Muscle of arm (tissue), 1 donor: ENCODE measurements at regions not wholly inside any gene's neighbourhood (a gene's known extent, or its start where the extent isn't known, plus 50 kb on each side); places are given as distances from the start of the nearest gene placed in this dataset.
"Not testable (repeated sequence)": the region's sequence is repeated elsewhere in the genome, so short reads cannot be mapped to it uniquely, and the experiment has no call there.

Experiments used
- DNase-seq: peaks from one replicate; pipeline ENCODE4 v3.0.0-alpha.2; 2013

- DNase-seq = no peak
Observed at GRCh38 chr6:14995966-14996602, 249.8 kb upstream of the JARID2 start.

GRCh38 chr6:14996892-14997291 lies 249.0 kb upstream of the JARID2 start:
- DNase-seq = no peak

DNA sequence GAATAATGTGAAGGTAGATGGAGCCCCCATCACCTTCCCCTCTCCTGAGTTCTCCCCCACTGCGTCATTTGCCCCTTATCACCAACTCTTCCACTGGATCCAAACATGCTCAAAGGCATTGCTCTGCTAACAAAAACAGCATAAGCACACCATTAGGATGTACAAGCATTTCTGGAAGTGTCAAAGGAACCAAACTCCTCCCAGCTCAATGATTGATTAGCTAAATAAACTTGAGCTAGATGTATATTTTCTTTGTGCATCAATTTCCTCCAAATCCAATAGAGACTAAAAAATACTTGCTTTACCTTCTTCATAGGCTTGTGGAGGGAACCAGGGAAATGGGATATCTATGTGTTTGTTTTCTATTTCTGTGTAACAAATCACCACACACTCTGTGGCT lies 248.4 kb upstream of the JARID2 start:
- no peak for DNase-seq

GRCh38 chr6:14999106-14999505 lies 246.8 kb upstream of the JARID2 start:
- DNase-seq = no peak

- no peak for DNase-seq
Observed at GRCh38 chr6:15001326-15001910, 244.5 kb upstream of the JARID2 start.

- DNase-seq = no peak
Observed at GRCh38 chr6:15008269-15008668, 237.6 kb upstream of the JARID2 start.

- no peak for DNase-seq
Observed at GRCh38 chr6:15014958-15015357, 230.9 kb upstream of the JARID2 start.

GRCh38 chr6:15016813-15017212 lies 229.1 kb upstream of the JARID2 start:
- no peak for DNase-seq

DNA sequence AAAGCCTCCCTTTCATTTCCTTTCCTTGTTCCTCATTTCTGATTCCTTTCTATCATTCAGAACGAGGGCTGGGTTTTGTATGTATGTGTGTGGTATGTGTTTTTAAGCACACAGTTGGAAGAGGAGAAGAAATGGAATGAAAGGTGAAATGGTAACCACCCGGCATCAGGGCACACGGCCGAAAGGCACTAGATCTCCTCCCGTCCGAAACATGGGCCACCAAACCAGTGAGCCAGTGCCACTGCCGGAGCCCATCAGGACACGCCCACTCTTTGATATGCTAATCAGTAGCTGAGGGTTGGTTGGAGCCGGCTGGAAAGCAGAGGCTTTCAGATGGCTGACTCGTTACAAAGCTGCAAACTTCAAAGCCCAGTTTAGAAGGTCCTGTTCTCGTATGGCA lies 228.6 kb upstream of the JARID2 start:
- no peak for DNase-seq

- no peak for DNase-seq
Observed at GRCh38 chr6:15017803-15018202, 228.1 kb upstream of the JARID2 start.

DNA sequence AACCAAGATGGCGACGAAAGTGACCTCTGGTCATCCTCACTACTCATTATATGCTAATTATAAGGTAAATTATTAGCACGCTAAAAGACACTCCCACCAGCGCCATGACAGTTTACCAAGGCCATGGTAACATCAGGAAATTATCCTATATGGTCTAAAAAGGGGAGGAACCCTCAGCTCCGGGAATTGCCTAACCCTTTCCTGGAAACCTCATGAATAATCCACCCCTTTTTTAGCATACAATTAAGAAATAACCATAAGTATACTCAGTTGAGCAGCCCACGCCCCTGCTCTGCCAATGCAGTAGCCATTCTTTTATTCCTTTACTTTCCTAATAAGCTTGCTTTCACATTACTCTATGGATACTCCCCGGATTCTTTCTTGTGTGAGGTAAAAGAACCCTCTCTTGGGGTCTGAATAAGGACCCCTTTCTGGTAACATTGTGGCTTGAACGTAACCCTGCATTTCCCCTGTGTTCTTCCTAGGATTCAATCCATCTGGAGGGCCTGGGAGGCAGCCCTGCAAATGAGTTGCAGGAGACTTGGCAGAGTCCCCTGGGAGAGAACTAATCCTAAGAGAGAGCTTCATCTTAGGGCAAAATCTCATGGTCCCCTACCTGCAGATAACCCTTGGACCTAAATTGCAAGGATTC lies 225.6 kb upstream of the JARID2 start:
- DNase-seq = no peak

- no peak for DNase-seq
Observed at GRCh38 chr6:15021074-15021473, 224.8 kb upstream of the JARID2 start.

- DNase-seq = not testable (repeated sequence)
Observed at GRCh38 chr6:15023018-15023417, 222.9 kb upstream of the JARID2 start.

- DNase-seq = no peak
Observed at GRCh38 chr6:15023448-15023847, 222.4 kb upstream of the JARID2 start.

GRCh38 chr6:15025446-15025845 lies 220.4 kb upstream of the JARID2 start:
- DNase-seq = peak; percentile 53

DNA sequence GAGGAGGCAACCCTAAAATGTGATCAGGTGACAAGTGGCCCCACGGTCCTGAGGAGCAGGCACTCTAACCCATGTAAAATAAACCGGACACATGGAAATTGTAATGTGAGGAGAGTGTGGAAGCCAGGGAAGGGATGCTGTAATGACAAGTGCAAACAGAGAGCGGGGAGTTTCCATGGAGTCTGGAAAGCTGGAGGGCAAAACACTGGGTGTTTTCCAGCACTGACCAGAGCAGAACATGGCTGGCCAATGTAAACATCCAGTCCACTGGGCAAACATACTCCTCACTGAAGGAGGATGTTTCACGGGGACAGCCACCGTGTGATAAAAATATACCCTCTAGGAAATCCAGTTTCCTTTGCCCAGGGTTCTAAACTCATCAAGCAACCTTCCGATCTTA lies 219.0 kb upstream of the JARID2 start:
- DNase-seq = peak; percentile 19

DNA sequence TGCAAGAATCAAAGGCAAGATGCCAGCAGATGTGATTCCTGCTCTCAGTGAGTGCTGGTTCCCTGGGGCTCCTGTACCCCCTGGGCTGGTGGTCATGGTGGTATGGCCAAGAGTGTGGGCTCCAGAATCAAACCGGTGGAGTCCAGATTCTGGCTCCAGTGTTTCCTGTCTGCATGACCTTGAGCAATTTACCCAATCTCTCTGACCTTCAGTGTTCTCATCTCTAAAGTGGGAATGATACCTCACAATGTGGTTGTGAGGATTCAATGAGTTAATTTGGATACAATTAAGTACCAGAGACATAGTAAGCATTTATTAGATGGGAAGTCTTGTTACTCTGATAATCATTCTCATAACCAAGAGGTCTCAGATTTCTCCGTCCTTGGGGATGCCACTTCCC lies 218.4 kb upstream of the JARID2 start:
- DNase-seq = no peak

- no peak for DNase-seq
Observed at GRCh38 chr6:15032015-15032414, 213.9 kb upstream of the JARID2 start.

GRCh38 chr6:15033850-15034203 lies 212.0 kb upstream of the JARID2 start:
- DNase-seq = no peak

DNA sequence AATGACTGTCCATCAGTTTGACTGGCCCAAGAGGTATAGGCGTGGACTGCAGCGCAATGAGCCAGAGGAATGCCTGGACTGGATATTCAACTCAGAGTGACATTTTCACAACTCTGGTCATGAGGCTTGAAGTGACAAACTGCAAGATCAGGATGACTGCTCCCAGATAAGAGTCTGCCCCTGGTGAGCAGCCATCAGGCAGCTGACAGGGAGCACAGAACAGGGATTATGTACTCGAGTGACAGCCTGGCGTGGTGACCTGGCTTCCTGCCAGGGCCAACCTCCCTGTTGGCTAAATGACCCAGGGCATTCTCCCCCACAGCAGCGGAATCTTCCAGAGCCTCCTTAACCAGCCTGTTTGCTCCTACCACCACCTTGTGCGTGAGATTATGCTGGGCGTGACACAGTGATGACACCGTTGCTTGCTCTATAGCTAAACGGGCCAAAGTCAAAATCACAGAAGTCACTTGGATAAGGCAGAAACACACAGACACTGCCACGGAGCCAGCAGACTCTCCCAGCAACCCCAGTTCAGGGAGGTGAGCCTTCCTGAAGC lies 209.1 kb upstream of the JARID2 start:
- peak; percentile 27 for DNase-seq

DNA sequence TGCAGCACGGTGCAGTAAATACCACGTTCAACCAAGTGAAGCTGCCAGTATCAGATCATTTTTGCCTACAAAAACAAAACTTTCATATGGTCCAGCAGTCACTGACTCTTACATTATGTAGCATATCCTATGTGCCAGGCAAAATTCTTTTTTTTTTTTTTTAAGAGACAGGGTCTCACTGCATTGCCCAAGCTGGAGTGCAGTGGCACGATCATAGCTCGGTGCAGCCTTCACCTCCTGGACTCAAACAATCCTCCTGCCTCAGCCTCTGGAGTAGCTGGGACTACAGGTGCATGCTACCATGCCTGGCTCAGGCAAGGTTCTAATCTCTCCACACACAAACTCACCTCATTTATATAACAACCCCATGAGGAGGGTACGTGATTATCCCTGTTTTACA lies 208.6 kb upstream of the JARID2 start:
- no peak for DNase-seq

GRCh38 chr6:15038013-15038791 lies 207.7 kb upstream of the JARID2 start:
- DNase-seq = no peak

- no peak for DNase-seq
Observed at GRCh38 chr6:15039136-15039535, 206.7 kb upstream of the JARID2 start.
